GM10266 (cell line): ENCODE measurements at regions not wholly inside any gene's neighbourhood (a gene's known extent, or its start where the extent isn't known, plus 50 kb on each side); places are given as distances from the start of the nearest gene placed in this dataset.
A peak's percentile ranks its signal among the peaks of the same experiment; 100 is the strongest.
"Not testable (repeated sequence)": the region's sequence is repeated elsewhere in the genome, so short reads cannot be mapped to it uniquely, and the experiment has no call there.

Experiments
- DNase-seq: peaks from one replicate; pipeline ENCODE4 v3.0.0; 2012; ENCODE audit errors: extremely low spot score
- TF ChIP-seq, protein P1 (sequence below): IDR thresholded peaks from 2 replicates; pipeline ENCODE4 v1.5.1; 2012; ENCODE audit warnings: mild to moderate bottlenecking, low read depth; ENCODE audit not compliant: control insufficient read depth, insufficient read depth; ENCODE audit errors: missing control alignments

DNA sequence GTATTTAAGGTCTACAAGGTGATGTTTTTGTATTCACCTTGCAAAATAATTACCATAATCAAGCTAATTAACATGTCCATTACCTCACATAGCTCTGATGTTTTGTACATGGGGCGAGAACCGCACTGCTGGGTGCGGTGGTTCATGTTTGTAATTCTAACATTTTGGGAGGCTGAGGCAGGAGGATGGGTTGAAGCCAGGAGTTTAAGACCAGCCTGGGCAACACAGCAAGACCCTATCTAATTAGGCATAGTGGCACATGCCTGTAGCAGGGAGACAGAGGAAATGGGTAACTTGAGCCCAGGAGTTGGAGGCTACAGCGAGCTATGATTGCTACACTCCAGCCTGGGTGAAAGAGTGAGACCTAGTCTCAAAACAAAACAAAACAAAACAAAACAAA is 248.2 kb upstream of the NSMCE3 start:
- TF ChIP-seq, protein P1, sequence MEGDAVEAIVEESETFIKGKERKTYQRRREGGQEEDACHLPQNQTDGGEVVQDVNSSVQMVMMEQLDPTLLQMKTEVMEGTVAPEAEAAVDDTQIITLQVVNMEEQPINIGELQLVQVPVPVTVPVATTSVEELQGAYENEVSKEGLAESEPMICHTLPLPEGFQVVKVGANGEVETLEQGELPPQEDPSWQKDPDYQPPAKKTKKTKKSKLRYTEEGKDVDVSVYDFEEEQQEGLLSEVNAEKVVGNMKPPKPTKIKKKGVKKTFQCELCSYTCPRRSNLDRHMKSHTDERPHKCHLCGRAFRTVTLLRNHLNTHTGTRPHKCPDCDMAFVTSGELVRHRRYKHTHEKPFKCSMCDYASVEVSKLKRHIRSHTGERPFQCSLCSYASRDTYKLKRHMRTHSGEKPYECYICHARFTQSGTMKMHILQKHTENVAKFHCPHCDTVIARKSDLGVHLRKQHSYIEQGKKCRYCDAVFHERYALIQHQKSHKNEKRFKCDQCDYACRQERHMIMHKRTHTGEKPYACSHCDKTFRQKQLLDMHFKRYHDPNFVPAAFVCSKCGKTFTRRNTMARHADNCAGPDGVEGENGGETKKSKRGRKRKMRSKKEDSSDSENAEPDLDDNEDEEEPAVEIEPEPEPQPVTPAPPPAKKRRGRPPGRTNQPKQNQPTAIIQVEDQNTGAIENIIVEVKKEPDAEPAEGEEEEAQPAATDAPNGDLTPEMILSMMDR: no peak
- DNase-seq: no peak

DNA sequence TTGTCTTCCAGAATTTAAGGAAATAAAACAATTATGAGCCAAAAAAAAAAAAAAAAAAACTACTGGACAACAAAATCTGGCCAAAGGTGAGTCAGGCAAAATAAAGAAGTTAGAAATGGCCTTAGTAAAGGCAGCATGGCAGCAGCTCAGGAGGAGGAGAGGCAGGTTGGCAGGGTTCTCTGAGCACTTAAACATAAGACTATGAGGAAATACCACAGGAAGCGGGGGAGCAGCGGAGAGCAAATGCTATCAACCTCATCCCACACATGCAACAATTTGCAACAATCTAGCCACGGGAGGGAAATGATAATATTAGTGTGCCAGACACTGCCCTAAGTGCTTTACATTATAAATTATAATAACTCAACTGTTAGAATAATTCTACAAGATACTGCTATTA is 247.3 kb upstream of the NSMCE3 start:
- DNase-seq: no peak

DNA sequence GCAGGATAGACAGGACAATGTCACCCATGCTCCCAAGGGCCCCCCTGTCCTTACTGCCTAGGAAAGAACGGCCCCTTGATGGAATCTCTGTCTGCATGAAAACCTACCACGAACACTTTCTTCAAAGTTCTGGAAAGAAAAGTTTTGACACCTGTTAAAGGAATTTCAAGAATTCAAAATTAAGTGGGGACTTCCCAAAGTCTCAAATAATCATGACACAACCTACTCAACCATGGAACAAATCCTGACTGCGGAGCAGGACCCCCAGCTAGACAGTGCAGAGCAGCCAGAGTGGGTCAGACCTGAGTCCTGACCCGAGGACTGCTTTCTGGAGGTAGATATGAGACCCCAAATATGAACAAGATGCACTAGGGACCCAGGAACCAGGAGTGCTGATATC is 245.3 kb upstream of the NSMCE3 start:
- TF ChIP-seq, protein P1: no peak

More for the DNA sequence above, 247.3 kb upstream of the NSMCE3 start:
- TF ChIP-seq, protein P1: no peak

DNA sequence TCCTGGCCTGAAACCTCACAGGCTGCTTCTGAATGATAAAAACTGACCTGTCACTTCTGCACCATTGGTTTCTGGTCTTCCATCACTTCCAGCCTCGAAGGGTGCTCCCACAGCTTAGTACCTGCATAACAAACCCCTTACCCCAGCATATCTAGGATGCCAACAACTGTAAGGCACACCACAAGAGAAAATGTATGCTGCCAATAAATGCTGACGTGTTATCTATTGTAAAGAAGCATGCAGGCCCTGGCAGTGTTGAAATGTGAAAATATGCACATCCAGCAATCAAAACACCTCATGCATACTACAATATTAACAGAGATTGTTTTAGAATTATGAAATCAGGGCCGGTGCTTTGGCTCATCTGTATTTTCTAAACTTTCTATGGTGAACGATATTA is 242.0 kb upstream of the NSMCE3 start:
- TF ChIP-seq, protein P1: no peak
- no peak for DNase-seq

More for the DNA sequence above, 245.3 kb upstream of the NSMCE3 start:
- DNase-seq: no peak

DNA sequence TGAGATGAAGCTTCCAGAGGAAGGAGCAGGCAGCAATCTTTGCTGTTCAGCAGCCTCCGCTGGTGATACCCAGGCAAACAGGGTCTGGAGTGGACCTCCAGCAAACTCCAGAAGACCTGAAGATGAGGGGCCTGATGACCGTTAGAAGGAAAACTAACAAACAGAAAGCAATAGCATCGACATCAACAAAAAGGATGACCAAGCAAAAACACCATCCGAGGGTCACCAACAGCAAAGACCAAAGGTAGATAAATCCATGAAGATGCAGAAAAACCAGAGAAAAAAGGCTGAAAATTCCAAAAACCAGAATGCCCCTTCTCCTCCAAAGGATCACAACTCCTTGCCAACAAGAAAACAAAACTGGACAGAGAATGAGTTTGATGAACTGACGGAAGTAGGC is 235.9 kb upstream of the NSMCE3 start:
- DNase-seq: not testable (repeated sequence)

DNA sequence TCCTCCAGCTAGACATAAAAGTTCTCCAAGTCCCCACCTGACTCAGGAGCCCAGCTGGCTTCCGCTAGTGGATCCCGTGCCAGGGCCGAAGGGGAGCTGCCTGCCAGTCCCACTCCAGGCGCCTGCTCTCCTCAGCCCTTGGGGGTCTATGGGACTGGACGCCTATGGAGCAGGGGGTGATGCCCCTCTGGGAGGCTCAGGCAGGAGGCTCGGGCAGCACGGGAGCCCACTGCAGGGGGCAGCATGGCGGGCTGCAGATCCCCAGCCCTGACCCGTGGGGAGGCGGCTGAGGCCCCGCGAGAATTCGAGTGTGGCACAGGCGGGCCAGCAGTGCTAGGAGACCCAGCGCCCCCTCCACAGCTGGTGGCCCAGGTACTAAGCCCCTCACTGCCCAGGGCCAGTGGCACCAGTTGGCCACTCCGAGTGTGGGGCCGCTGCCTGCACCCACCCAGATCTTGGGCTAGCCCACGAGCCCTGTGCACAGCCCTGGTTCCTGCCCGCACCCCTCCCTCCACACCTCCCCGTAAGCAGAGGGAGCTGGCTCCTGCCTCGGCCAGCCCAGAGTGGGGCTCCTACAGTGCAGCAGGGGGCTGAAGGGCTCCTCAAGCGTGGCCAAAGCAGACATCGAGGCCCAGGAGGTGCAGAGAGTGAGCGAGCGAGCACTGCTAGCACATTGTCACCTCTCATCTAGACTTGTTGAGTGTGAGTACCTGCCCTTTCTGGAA is 221.3 kb upstream of the NSMCE3 start:
- DNase-seq: no peak
- TF ChIP-seq, protein P1: no peak

DNA sequence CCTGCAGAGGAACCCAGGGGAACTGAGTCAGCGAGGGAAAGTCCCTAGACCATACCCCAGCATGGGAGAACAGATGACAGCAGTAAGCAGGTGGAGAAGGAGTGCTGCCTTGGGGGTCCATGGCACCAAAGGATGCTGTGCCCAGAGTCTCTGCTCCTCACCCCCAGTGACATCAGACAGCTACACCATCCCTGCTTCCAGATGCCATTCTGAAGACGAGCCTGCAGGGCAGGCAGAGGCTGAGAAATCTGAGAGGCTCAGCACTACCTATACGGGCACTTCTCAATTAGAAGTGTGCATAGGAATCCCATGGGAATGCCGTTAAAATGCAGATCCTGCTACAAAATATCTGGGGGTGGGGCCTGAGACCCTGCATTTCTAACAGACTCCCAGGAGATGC is 211.3 kb upstream of the NSMCE3 start:
- TF ChIP-seq, protein P1: no peak
- DNase-seq: peak; percentile 2

DNA sequence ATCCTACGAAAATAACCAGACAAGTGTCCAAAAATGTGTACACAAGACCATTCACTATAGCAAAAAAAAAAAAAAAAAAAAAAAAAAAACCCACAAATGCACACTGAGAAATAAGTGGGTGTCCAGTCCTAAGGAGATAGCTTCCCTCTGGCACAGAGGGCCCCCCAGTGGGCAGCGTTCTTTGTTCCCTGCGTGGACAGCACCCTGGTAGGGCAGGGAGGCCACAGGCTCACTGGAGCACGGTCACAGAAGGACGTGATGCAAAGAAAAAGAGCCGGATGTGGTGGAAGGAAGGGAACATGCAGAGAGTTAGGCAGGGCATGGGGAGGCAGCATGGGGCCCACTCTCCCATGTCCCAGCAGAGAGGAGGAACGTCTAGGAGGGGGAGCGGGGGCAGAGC is 210.7 kb upstream of the NSMCE3 start:
- DNase-seq: peak; percentile 1
- TF ChIP-seq, protein P1: no peak
